T-helper 2 cell (primary cell): ENCODE measurements at regions not wholly inside any gene's neighbourhood (a gene's known extent, or its start where the extent isn't known, plus 50 kb on each side); places are given as distances from the start of the nearest gene placed in this dataset.

Experiments
- DNase-seq, 5 experiments: peaks; one replicate each; pipeline versions ENCODE4 v3.0.0 to v3.0.0-alpha.2; 2012 to 2022

GRCh38 chr13:22063416-22064124, 392.7 kb downstream of the FGF9 start:
- DNase-seq, result peak in 1 of 5 experiments; percentile 19

DNA sequence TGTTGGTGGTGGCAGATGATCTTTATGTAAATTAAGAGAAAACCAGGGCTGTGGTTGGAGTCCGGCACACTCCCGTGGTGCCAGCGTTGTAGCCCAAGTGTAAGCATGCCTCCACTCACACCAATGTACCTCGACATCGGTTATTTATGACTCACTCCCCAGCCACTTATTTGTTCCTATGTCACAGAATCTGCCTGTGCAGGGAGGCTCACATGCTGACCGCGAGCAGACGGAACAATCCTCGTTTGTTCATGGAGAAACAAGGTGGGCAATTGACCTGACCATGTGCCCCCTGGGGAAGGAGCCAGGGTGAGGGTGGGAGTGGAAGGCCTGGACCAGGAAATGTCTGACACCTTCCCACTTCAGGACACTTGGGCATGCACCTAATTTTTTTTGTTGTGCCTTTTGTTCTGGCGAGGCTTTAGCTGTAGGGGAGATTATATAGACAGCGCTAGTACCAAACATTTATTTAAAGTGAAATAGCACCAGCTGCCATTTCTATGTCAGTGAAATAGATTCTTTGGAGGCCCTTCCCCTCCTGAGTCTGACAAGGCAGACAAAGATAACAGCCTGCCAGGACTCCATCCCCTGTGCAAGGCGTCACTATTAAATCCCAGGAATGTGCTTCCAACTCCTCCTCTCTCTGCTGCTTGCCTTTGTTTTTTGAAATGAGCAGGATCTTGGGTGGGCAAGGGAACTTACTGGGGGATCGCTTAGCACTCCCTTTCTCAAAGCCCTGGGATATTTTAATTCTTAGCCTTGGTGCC, 394.2 kb downstream of the FGF9 start:
- DNase-seq, result no peak

DNA sequence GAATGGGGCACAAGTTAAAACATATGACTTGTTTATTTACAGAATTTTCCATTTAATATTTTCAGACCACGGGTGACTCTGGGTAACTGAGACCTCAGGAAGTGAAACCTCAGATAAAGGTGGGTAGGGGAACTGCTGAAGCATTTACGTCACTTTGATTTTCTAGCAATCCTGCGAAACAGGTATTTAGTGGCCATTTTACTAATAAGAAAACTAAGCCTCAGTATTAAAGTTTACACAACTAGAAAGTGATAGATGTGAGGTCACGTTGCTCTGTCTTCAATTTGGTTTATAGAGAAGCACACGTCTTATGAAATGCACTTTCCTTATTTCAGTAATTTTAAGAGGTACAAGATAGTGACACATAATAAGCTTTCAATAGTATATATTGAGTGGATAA, 402.8 kb downstream of the FGF9 start:
- DNase-seq, result peak in 1 of 5 experiments; percentile 43

GRCh38 chr13:22074403-22074802, 403.5 kb downstream of the FGF9 start:
- DNase-seq, result peak in 1 of 5 experiments; percentile 34

GRCh38 chr13:22076658-22077057, 405.8 kb downstream of the FGF9 start:
- DNase-seq, result peak in 1 of 5 experiments; percentile 65

DNA sequence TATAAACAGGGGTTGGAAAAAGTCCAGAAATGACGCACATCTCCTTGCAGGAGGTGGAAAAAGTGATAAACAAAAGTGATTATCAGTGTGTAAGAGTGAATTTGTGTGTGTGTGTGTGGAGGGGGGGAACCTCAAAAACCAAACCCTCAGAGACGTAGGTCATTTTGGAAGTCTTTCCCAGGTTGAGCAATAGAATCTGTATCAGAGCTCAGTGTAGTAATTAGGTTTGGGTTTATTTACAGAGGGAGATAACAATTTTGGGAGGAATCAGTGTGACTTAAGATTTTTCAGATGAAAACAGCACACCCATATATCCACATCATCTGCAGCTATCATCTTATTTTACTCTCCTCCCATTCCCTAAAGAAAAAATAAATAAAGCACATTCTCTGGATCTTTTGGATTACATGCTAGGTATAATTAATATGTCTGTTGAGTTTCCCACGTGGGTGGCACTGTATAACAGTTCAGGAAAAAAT, 406.4 kb downstream of the FGF9 start:
- peak in 1 of 5 experiments; percentile 45 for DNase-seq

GRCh38 chr13:22077764-22078163, 406.9 kb downstream of the FGF9 start:
- no peak for DNase-seq

GRCh38 chr13:22079961-22080360, 409.1 kb downstream of the FGF9 start:
- no peak for DNase-seq

- DNase-seq, result no peak
Observed at GRCh38 chr13:22080832-22081231, 410.0 kb downstream of the FGF9 start.

GRCh38 chr13:22081430-22081829, 410.6 kb downstream of the FGF9 start:
- DNase-seq, result no peak

DNA sequence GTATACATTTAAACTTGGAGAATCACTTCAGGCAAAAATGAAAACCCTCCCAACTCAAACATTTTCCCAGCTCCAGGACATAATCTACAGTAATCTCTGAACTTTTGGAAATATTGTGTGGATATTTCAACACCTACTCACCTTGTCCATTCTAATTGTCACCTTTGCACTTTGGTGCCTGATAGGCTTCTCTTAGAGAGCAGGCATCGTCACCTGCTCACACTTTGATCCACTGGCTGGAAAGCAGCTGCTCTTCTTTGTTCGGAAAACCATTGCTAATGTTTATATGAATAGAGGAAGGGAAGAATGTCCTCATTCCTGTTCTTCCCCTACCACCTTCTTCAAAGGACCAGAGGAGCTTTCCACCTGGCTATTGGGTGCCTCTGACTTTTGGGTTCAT, 411.2 kb downstream of the FGF9 start:
- no peak for DNase-seq

DNA sequence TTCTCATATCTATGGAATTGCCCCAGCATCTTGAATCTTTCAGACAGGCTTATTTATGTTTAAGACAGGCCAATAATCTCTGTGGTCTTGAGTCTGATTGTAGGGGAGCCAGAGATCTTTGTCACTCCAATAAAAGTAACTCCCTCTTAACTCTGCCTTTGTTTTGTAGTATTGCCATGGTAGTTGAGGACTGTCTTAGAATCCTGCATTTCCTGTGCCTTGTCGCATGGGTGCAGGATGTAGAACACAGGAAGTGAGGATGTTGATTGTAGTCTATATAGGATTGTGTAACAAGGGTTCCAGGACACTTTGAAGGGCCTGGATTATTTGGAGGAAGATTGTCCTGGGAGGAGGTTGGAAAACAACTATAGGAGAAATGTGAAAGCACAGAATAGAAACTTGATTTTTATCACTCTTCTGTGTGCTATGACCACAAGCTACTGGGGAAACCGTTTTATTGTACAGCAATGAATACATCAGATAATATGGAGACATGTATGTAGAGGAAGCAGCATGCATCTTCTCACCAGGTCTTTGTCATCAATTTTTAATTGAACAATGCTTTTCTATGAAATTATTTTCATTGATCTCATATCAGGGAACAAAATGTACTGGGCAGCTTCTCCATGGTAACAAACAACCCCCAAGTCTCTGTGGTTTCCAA, 411.7 kb downstream of the FGF9 start:
- DNase-seq, result peak in 1 of 5 experiments; percentile 75

DNA sequence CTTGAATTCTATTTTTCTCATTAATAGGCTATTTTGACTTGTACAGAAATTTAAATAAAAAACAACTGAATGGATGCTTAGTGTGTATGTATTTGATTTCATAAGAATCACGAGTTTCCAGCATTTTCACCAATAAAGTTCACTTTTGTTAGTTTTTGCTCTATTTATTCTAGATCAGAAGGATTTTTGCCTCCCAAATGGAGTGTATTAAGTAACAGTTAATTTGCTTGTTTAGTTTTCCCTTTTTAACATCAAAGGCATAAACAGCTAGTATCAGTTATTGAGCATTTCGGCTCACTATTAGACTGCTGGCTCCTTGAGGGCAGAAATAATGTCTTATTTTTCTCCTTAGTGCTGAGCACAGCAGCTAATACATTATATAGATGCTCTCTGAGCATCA, 414.1 kb downstream of the FGF9 start:
- no peak for DNase-seq

GRCh38 chr13:22086597-22087330, 415.9 kb downstream of the FGF9 start:
- DNase-seq, result no peak

GRCh38 chr13:22090106-22090505, 419.2 kb downstream of the FGF9 start:
- no peak for DNase-seq

GRCh38 chr13:22091222-22091970, 420.5 kb downstream of the FGF9 start:
- DNase-seq, result no peak

DNA sequence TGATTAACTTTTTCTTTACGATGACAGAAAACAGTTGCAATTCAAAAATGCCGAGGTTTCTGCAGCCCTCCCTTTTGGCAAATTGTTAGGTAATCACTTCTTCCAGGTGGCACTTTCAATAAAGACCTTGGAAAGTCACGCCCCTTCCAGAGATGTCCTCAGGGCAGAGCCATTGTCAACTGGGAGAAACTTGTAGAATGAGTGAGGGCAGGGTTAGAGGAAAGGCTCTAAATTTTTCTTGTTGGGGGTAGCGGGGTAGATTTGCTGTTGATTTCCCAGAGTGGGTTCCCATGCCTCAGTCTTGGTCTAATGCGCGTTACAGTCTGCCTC, 421.1 kb downstream of the FGF9 start:
- DNase-seq, result no peak

GRCh38 chr13:22092791-22093560, 422.1 kb downstream of the FGF9 start:
- no peak for DNase-seq

DNA sequence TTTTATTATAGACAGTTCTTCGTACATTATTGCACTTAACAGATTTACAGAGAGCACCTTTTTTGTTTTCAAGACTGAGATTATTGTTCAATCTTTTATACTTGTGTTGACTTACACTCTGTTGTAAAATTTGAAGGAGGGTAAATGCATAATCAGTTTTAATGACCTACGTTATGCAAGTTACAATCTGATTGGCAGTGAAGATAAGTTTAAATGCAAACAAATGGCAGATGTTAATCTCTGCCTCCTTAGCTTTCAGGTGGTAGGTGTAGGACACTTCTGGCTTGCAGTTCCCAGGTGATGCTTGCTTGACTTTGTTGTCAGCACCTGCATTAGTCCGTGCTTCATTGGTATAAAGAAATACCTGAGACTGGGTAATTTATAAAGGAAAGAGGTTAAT, 424.9 kb downstream of the FGF9 start:
- no peak for DNase-seq

DNA sequence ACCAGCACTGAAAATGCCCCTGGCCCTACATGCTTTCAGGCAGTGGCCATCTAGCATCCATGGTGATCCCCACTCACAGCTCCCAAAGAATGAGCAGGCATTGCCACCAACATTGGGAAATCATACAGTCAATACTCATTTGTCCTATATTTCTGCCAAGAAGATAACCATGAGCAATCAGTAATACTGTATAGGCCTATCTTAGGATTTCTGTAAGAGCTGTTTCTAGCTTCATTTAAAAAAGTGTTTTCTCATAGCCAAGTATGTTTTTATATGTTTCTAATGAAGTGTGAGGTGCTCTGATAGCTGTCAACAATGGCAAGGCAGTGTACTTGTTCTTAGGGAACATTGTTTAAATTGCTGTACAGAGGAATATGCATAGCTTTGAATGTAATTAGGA, 428.7 kb downstream of the FGF9 start:
- no peak for DNase-seq

DNA sequence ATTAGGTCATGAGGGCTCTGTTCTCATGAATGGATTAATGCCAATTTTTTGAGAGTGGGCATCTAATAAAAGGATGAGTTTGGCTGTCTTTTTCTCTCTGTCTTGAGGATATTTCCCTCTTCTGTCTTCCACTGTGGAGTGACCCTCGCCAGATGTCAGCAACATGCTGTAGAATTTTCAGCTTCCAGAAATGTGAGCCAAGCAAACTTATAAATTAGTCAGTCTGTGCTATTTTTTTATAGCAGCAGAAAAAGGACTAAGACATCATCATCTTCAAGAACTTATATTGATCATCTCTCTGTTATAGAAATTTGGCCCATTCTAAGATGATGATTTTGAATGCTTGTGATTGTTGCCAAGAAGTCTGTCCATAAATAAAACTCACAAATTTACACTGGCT, 431.4 kb downstream of the FGF9 start:
- no peak for DNase-seq
